ENCODE measurements at regions not wholly inside any gene's neighbourhood (a gene's known extent, or its start where the extent isn't known, plus 50 kb on each side); places are given as distances from the start of the nearest gene placed in this dataset.
"Not testable (repeated sequence)": the region's sequence is repeated elsewhere in the genome, so short reads cannot be mapped to it uniquely, and the experiment has no call there.

- Mint-ChIP-seq H3K36me3 (ENCODE audit: insufficient read depth in 2 of 2) (no peaks in the 10 kb centered on the region), H3K9me3 (peaks cover 2 to 7% of the 10 kb centered on the region in 2 donors), H3K27me3 (ENCODE audit: low read depth) (peaks cover 7% of the 10 kb centered on the region), H3K27ac (no peak overlapping the region), H3K4me1 (ENCODE audit: low read depth) (no peaks in the 10 kb centered on the region), H3K4me3 (no peak overlapping the region)
- ATAC-seq (replicated peaks in 1 of 2), result no peak
- no peak for DNase-seq
Observed at GRCh38 chrX:112341598-112341997, 259.0 kb upstream of the TRPC5 start.

- no peak for DNase-seq
- no peak for ATAC-seq (replicated peaks in 1 of 2)
- no peaks in the 10 kb centered on the region for H3K9me3 Mint-ChIP-seq
- no peak overlapping the region for H3K4me3 Mint-ChIP-seq
- H3K27me3 Mint-ChIP-seq (ENCODE audit: low read depth), result peaks cover 13% of the 10 kb centered on the region
- no peaks in the 10 kb centered on the region for H3K36me3 Mint-ChIP-seq (ENCODE audit: insufficient read depth in 2 of 2)
- no peaks in the 10 kb centered on the region for H3K4me1 Mint-ChIP-seq (ENCODE audit: low read depth)
- no peak overlapping the region for H3K27ac Mint-ChIP-seq
Observed at GRCh38 chrX:112313201-112313600, 230.6 kb upstream of the TRPC5 start.

- Mint-ChIP-seq H3K4me3 (no peak overlapping the region), H3K27ac (no peak overlapping the region), H3K36me3 (ENCODE audit: insufficient read depth in 2 of 2) (no peaks in the 10 kb centered on the region), H3K4me1 (ENCODE audit: low read depth) (no peaks in the 10 kb centered on the region), H3K27me3 (ENCODE audit: low read depth) (peaks cover 25% of the 10 kb centered on the region), H3K9me3 (no peaks in the 10 kb centered on the region)
- ATAC-seq (replicated peaks in 1 of 2), result no peak
- no peak for DNase-seq
Observed at GRCh38 chrX:112306027-112306426, 223.5 kb upstream of the TRPC5 start.

GRCh38 chrX:112279940-112280339 is 197.4 kb upstream of the TRPC5 start:
- ATAC-seq (replicated peaks in 1 of 2) (no peak), DNase-seq (no peak)
- Mint-ChIP-seq H3K9me3 (no peaks in the 10 kb centered on the region), H3K27ac (no peak overlapping the region), H3K27me3 (ENCODE audit: low read depth) (peaks cover 18% of the 10 kb centered on the region), H3K4me1 (ENCODE audit: low read depth) (no peaks in the 10 kb centered on the region), H3K4me3 (no peak overlapping the region), H3K36me3 (ENCODE audit: insufficient read depth in 2 of 2) (no peaks in the 10 kb centered on the region)

GRCh38 chrX:112270991-112271390 is 188.4 kb upstream of the TRPC5 start:
- H3K36me3 Mint-ChIP-seq (ENCODE audit: insufficient read depth in 2 of 2), result no peaks in the 10 kb centered on the region
- ATAC-seq (replicated peaks in 1 of 2), result no peak
- H3K27ac Mint-ChIP-seq, result no peak overlapping the region
- peaks cover 13% of the 10 kb centered on the region for H3K27me3 Mint-ChIP-seq (ENCODE audit: low read depth)
- no peak overlapping the region for H3K4me3 Mint-ChIP-seq
- H3K4me1 Mint-ChIP-seq (ENCODE audit: low read depth), result no peaks in the 10 kb centered on the region
- no peak for DNase-seq
- no peaks in the 10 kb centered on the region for H3K9me3 Mint-ChIP-seq

GRCh38 chrX:112266136-112266535 is 183.6 kb upstream of the TRPC5 start:
- Mint-ChIP-seq H3K4me1 (ENCODE audit: low read depth) (no peaks in the 10 kb centered on the region), H3K4me3 (no peak overlapping the region), H3K27me3 (ENCODE audit: low read depth) (peaks cover 11% of the 10 kb centered on the region), H3K9me3 (no peaks in the 10 kb centered on the region), H3K27ac (no peak overlapping the region), H3K36me3 (ENCODE audit: insufficient read depth in 2 of 2) (no peaks in the 10 kb centered on the region)
- ATAC-seq (replicated peaks in 1 of 2) (no peak), DNase-seq (no peak)

- H3K4me3 Mint-ChIP-seq, result no peak overlapping the region
- ATAC-seq (replicated peaks in 1 of 2), result no peak
- no peaks in the 10 kb centered on the region for H3K36me3 Mint-ChIP-seq (ENCODE audit: insufficient read depth in 2 of 2)
Observed at GRCh38 chrX:112259375-112259774, 176.8 kb upstream of the TRPC5 start.

GRCh38 chrX:112254896-112255295 is 172.3 kb upstream of the TRPC5 start:
- DNase-seq (no peak), ATAC-seq (replicated peaks in 1 of 2) (no peak)
- peaks cover 15% of the 10 kb centered on the region for H3K27me3 Mint-ChIP-seq (ENCODE audit: low read depth)
- H3K36me3 Mint-ChIP-seq (ENCODE audit: insufficient read depth in 2 of 2), result no peaks in the 10 kb centered on the region
- no peaks in the 10 kb centered on the region for H3K9me3 Mint-ChIP-seq
- no peak overlapping the region for H3K27ac Mint-ChIP-seq
- H3K4me3 Mint-ChIP-seq, result no peak overlapping the region
- H3K4me1 Mint-ChIP-seq (ENCODE audit: low read depth), result no peaks in the 10 kb centered on the region

More at GRCh38 chrX:112259375-112259774, 176.8 kb upstream of the TRPC5 start:
- H3K27me3 Mint-ChIP-seq (ENCODE audit: low read depth), result peaks cover 5% of the 10 kb centered on the region
- no peak for DNase-seq
- no peaks in the 10 kb centered on the region for H3K9me3 Mint-ChIP-seq
- H3K27ac Mint-ChIP-seq, result no peak overlapping the region
- H3K4me1 Mint-ChIP-seq (ENCODE audit: low read depth), result no peaks in the 10 kb centered on the region

GRCh38 chrX:112247714-112248113 is 165.1 kb upstream of the TRPC5 start:
- Mint-ChIP-seq H3K36me3 (ENCODE audit: insufficient read depth in 2 of 2) (no peaks in the 10 kb centered on the region), H3K27me3 (ENCODE audit: low read depth) (peaks cover 6% of the 10 kb centered on the region), H3K4me1 (ENCODE audit: low read depth) (no peaks in the 10 kb centered on the region), H3K9me3 (peaks cover 0 to 2% of the 10 kb centered on the region in 2 donors), H3K4me3 (no peak overlapping the region), H3K27ac (no peak overlapping the region)
- ATAC-seq (replicated peaks in 1 of 2) (no peak), DNase-seq (no peak)

- no peaks in the 10 kb centered on the region for H3K9me3 Mint-ChIP-seq
- H3K27ac Mint-ChIP-seq, result no peak overlapping the region
- no peak overlapping the region for H3K4me3 Mint-ChIP-seq
- ATAC-seq (replicated peaks in 1 of 2) (no peak), DNase-seq (no peak)
- no peaks in the 10 kb centered on the region for H3K36me3 Mint-ChIP-seq (ENCODE audit: insufficient read depth in 2 of 2)
- H3K4me1 Mint-ChIP-seq (ENCODE audit: low read depth), result no peaks in the 10 kb centered on the region
- H3K27me3 Mint-ChIP-seq (ENCODE audit: low read depth), result no peaks in the 10 kb centered on the region
Observed at GRCh38 chrX:112235547-112235946, 153.0 kb upstream of the TRPC5 start.

- Mint-ChIP-seq H3K4me1 (ENCODE audit: low read depth) (no peaks in the 10 kb centered on the region), H3K27ac (no peak overlapping the region), H3K9me3 (no peaks in the 10 kb centered on the region), H3K27me3 (ENCODE audit: low read depth) (no peaks in the 10 kb centered on the region), H3K36me3 (ENCODE audit: insufficient read depth in 2 of 2) (no peaks in the 10 kb centered on the region), H3K4me3 (no peak overlapping the region)
- no peak for DNase-seq
- no peak for ATAC-seq (replicated peaks in 1 of 2)
Observed at GRCh38 chrX:112233164-112233563, 150.6 kb upstream of the TRPC5 start.

GRCh38 chrX:112226795-112227194 is 144.2 kb upstream of the TRPC5 start:
- ATAC-seq (replicated peaks in 1 of 2), result not testable (repeated sequence)

GRCh38 chrX:112223391-112223790 is 140.8 kb upstream of the TRPC5 start:
- Mint-ChIP-seq H3K4me3 (no peak overlapping the region), H3K36me3 (ENCODE audit: insufficient read depth in 2 of 2) (no peaks in the 10 kb centered on the region), H3K27ac (no peak overlapping the region), H3K4me1 (ENCODE audit: low read depth) (no peaks in the 10 kb centered on the region), H3K9me3 (no peaks in the 10 kb centered on the region), H3K27me3 (ENCODE audit: low read depth) (peaks cover 8% of the 10 kb centered on the region)
- DNase-seq, result no peak
- ATAC-seq (replicated peaks in 1 of 2), result no peak

More at GRCh38 chrX:112226795-112227194, 144.2 kb upstream of the TRPC5 start:
- H3K27ac Mint-ChIP-seq; DNase-seq; H3K9me3 Mint-ChIP-seq; H3K36me3 Mint-ChIP-seq (ENCODE audit: insufficient read depth in 2 of 2); H3K4me1 Mint-ChIP-seq (ENCODE audit: low read depth); H3K27me3 Mint-ChIP-seq (ENCODE audit: low read depth); H3K4me3 Mint-ChIP-seq: not testable (repeated sequence)

GRCh38 chrX:112218388-112218787 is 135.8 kb upstream of the TRPC5 start:
- no peaks in the 10 kb centered on the region for H3K9me3 Mint-ChIP-seq
- no peaks in the 10 kb centered on the region for H3K36me3 Mint-ChIP-seq (ENCODE audit: insufficient read depth in 2 of 2)
- H3K27ac Mint-ChIP-seq, result no peak overlapping the region
- no peak for ATAC-seq (replicated peaks in 1 of 2)
- H3K27me3 Mint-ChIP-seq (ENCODE audit: low read depth), result peaks cover 19% of the 10 kb centered on the region
- no peaks in the 10 kb centered on the region for H3K4me1 Mint-ChIP-seq (ENCODE audit: low read depth)
- no peak overlapping the region for H3K4me3 Mint-ChIP-seq
- no peak for DNase-seq

All from activated T-cell treated with anti-CD3 and anti-CD28 coated beads, Interleukin-2, amount 50 U/mL, for 72 hours (primary cell).